GM21737 (cell line): ENCODE measurements at regions not wholly inside any gene's neighbourhood (a gene's known extent, or its start where the extent isn't known, plus 50 kb on each side); places are given as distances from the start of the nearest gene placed in this dataset.
"Not testable (repeated sequence)": the region's sequence is repeated elsewhere in the genome, so short reads cannot be mapped to it uniquely, and the experiment has no call there.

Source experiments
- ATAC-seq: cut with Tn5 transposase; IDR thresholded peaks from one replicate; pipeline ENCODE4 v1.9.1; 2021; ENCODE audit warnings: mild to moderate bottlenecking, moderate library complexity; ENCODE audit not compliant: unreplicated experiment

DNA sequence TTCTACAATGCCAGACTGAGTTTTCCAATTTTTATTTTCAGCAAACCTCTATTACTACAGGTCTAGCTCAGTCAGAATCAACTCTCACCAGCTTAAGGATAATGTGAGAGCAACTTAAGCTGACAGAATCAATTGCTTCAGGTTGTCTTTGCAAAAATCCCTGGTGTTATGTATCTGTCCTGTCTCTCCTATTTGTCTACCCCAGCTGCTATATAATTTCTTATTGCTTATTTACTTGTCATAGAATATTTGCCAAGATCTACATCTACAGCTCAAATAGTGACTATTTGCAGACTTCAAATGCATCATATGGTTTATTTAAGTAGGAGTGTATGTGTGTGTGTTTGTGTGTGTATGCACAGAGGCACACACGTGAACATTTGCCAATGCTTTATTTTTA lies 54.1 kb downstream of the FOXG1 start:
- no peak for ATAC-seq

- ATAC-seq = no peak
These were observed 55.4 kb downstream of the FOXG1 start for GRCh38 chr14:28821993-28822392.

- ATAC-seq = no peak
These were observed 56.7 kb downstream of the FOXG1 start for GRCh38 chr14:28823245-28823644.

- ATAC-seq = no peak
These were observed 63.5 kb downstream of the FOXG1 start for GRCh38 chr14:28830115-28830534.

GRCh38 chr14:28831126-28831525 lies 64.5 kb downstream of the FOXG1 start:
- peak; percentile 96 for ATAC-seq

DNA sequence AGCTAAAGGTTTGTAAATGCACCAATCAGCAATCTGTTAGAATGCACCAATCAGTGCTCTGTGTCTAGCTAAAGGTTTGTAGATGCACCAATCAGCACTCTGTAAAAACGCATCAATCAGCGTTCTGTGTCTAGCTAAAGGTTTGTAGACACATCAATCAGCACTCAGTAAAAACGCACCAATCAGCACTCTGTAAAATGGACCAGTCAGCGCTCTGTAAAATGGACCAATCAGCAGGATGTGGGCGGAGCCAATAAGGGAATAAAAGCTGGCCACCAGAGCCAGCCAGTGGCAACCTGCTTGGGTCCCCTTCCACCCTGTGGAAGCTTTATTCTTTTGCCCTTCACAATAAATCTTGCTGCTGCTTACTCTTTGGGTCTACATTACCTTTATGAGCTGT lies 76.0 kb downstream of the FOXG1 start:
- ATAC-seq = not testable (repeated sequence)

GRCh38 chr14:28867571-28867970 lies 101.0 kb downstream of the FOXG1 start:
- ATAC-seq = no peak

GRCh38 chr14:28870033-28870564 lies 103.5 kb downstream of the FOXG1 start:
- no peak for ATAC-seq

DNA sequence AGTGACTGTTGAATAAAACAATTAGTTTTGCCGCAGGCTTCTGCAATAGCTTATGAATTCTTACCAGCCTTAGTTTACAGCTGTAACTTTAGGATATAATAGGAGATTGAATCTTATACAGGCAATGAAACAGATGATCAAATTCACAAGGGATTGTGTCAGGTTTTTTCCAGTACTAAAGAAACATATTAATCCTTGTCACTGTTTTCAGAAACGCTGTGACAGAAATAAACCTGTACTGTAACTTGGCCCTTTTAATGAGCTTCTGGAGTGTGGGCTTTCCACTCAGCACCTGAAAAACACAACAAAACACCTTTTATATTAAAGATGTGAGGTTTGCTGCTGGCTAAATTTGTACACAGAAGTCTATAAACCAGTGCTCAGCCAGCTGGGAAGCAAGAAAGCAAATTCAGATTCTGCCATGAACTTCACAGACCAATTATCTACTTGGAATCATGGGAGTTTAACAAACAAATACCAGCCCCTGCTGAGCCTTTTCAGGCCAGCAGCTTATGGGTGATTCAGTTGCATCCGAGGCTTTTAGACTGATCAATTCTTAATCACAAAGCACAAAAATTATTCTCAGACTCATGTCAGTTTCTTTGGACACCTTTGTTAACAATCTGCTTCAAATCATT lies 109.5 kb downstream of the FOXG1 start:
- ATAC-seq = no peak

GRCh38 chr14:28876572-28876945 lies 110.0 kb downstream of the FOXG1 start:
- ATAC-seq = no peak

- ATAC-seq = no peak
These were observed 111.3 kb downstream of the FOXG1 start for GRCh38 chr14:28877923-28878322.

- ATAC-seq = no peak
These were observed 113.0 kb downstream of the FOXG1 start for GRCh38 chr14:28879573-28879996.

GRCh38 chr14:28886940-28887339 lies 120.4 kb downstream of the FOXG1 start:
- ATAC-seq = no peak

DNA sequence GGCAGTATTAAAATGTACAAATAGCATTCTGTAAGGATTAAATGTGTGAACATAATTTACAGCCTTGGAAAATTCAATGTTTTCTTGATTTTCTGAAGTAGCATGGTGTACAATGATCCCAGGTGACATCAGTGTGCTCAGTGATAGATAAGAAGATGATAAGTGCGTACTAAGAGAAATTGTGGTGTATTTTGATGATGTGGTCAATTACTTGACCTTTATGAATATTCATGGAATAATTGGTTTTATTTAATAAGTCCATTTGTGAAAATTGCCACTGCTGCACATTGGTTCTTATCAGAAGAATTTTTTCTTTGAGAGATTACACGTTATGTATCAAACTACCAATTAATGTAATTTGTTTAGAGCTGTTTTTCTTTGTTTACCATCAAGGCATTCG lies 128.8 kb downstream of the FOXG1 start:
- ATAC-seq = no peak

GRCh38 chr14:28896337-28896736 lies 129.8 kb downstream of the FOXG1 start:
- no peak for ATAC-seq

GRCh38 chr14:28901631-28902030 lies 135.0 kb downstream of the FOXG1 start:
- ATAC-seq = no peak

GRCh38 chr14:28902930-28903329 lies 136.3 kb downstream of the FOXG1 start:
- no peak for ATAC-seq

DNA sequence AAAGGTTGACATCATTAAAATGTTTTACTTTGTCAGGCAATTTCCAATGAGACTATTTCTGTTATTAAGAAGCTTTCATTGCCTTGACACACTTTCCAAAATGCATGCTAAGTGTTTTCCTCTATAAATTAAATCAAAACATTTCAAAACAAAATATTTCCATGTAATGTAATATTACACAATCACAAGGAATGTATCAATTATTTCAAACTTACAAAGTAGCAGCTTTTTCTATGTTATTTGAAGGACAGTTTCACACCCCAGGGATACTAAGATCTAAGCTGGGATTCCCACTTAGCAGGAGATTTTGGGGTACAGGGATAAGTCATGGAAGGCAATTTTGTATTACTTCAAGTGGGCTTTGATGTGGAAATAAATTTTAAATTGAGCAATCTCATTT lies 144.9 kb downstream of the FOXG1 start:
- ATAC-seq = no peak

DNA sequence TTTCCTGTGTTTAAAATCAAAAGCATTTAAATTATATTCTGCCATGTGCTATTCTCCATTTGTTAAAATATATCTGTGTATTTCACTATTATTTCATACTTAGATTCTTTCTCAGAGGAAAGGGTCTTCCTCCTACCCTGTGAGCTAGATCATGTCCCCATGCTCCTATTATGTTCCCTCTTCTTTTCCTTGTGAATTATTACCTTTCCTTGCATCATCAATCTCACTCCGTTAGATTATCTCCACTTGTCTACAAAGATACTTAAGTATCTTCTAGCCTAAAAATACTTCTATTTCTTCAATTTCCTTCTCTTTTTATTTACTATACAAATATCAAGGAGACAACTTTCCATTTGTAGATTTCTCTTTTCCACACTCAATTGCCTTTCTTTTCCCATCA lies 146.5 kb downstream of the FOXG1 start:
- ATAC-seq = no peak

GRCh38 chr14:28926122-28926521 lies 159.5 kb downstream of the FOXG1 start:
- ATAC-seq = no peak

GRCh38 chr14:28931999-28932398 lies 165.4 kb downstream of the FOXG1 start:
- no peak for ATAC-seq

GRCh38 chr14:28936601-28937000 lies 170.0 kb downstream of the FOXG1 start:
- ATAC-seq = no peak

GRCh38 chr14:28941758-28942157 lies 175.2 kb downstream of the FOXG1 start:
- ATAC-seq = no peak
